ENCODE measurements at regions not wholly inside any gene's neighbourhood (a gene's known extent, or its start where the extent isn't known, plus 50 kb on each side); places are given as distances from the start of the nearest gene placed in this dataset.

GRCh38 chr11:110028921-110029320 is 64.3 kb upstream of the ZC3H12C start:
- no peak for TF ChIP-seq L3MBTL2 (conservative IDR thresholded peaks at IDR 0.05)
- no peak for TF ChIP-seq ZNF384 (IDR thresholded peaks at IDR 0.05)
- no peak for TF ChIP-seq HDGF (IDR thresholded peaks at IDR 0.05; ENCODE audit: borderline replicate concordance)
- no peak for TF ChIP-seq SUZ12 (IDR thresholded peaks at IDR 0.05)
- no peak for TF ChIP-seq ARNT (IDR thresholded peaks at IDR 0.05)
- TF ChIP-seq BHLHE40 (IDR thresholded peaks at IDR 0.05; ENCODE audit: borderline replicate concordance): no peak
- TF ChIP-seq FOXM1 (IDR thresholded peaks at IDR 0.05; ENCODE audit: borderline replicate concordance): no peak
- TF ChIP-seq SP1 (IDR thresholded peaks at IDR 0.05): no peak
- TF ChIP-seq TARDBP (IDR thresholded peaks at IDR 0.05): no peak
- no peak for TF ChIP-seq FOXK2 (IDR thresholded peaks at IDR 0.05)
- TF ChIP-seq ELF4 (IDR thresholded peaks at IDR 0.05): no peak
- no peak for TF ChIP-seq PKNOX1 (IDR thresholded peaks at IDR 0.05)
